GM18873 (cell line): ENCODE measurements at regions not wholly inside any gene's neighbourhood (a gene's known extent, or its start where the extent isn't known, plus 50 kb on each side); places are given as distances from the start of the nearest gene placed in this dataset.

Experiments used
- ATAC-seq: cut with Tn5 transposase; IDR thresholded peaks from one replicate; pipeline ENCODE4 v1.9.1; 2021; ENCODE audit warnings: mild to moderate bottlenecking, moderate library complexity, moderate number of reproducible peaks; ENCODE audit not compliant: unreplicated experiment, low FRiP score

DNA sequence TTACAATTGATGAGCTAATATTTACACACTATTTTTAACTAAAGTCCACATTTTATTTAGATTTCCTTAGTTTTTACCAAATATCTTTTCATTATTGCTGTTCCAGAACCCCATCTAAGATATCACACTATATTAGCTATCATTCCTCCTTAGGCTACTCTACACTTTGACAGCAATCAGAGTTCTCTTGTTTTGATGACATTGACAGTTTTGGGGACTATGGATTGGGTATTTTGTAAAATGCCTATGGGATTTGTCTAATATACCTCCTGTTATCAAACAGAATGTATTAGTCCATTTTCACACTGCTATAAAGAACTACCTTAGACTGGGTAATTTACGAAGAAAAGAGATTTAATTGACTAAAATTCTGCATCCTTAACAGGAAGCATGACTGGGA is 489.1 kb downstream of the FOXG1 start:
- no peak for ATAC-seq

DNA sequence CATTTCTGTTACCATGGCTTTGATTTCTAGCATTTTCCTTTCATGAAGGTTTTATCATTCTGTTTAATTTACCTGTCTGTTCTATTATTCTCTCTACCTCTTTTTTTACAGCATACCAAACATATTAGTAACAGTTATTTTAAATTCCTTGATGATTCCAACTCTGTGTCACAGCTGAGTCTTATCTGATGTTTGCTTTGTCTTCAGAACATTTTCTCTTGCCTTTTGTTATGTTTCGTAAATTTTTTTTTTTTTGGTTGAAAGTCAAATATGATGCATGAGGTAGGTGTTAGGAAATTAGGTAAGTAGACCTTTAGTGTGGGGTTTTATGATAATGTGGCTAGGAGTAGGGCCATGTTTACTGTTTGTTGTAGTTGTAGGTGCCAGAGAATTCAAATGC is 496.4 kb downstream of the FOXG1 start:
- no peak for ATAC-seq

GRCh38 chr14:29264865-29265264 is 498.3 kb downstream of the FOXG1 start:
- no peak for ATAC-seq

GRCh38 chr14:29265852-29266251 is 499.3 kb downstream of the FOXG1 start:
- ATAC-seq = no peak

DNA sequence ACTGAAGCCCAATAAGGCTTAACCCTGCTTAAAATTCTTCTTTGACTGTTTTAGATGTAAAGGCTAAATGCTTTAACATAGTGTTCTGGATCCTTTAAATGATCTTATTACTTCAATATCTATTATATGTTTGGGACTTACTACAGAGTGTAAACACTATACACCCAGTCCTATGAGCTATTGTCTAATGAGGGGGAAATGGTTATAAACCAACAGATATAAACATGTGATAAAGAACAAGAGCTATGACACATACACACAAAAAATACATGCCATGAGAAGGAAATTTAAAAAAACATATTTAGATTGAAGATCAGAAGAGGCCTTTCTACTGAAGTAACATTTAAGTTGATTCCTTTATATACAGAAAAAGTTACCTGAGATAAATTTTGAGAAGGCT is 505.1 kb downstream of the FOXG1 start:
- no peak for ATAC-seq

- no peak for ATAC-seq
Observed at GRCh38 chr14:29273513-29273912, 506.9 kb downstream of the FOXG1 start.

GRCh38 chr14:29274890-29275596 is 508.5 kb downstream of the FOXG1 start:
- ATAC-seq = no peak

GRCh38 chr14:29278301-29279263 is 512.0 kb downstream of the FOXG1 start:
- no peak for ATAC-seq

- ATAC-seq = no peak
Observed at GRCh38 chr14:29282169-29282568, 515.6 kb downstream of the FOXG1 start.

DNA sequence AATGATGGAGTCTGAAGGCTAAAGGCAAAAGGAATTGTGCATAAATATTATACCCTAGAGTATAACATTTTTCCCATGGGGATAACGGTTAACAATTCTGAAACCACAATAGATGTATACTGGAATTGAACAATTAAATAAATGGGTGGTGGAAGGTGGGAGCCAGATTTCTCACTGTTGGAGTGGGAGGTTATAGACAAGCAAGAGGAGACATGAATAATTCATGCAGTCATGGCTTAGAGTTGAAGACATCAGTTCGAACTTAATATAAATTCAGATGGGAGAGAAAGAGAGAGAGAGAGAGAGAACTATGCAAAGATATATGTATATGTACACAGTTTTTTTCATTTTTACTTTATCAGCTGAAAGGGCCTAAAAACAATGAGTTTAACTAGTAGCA is 523.9 kb downstream of the FOXG1 start:
- ATAC-seq = no peak

DNA sequence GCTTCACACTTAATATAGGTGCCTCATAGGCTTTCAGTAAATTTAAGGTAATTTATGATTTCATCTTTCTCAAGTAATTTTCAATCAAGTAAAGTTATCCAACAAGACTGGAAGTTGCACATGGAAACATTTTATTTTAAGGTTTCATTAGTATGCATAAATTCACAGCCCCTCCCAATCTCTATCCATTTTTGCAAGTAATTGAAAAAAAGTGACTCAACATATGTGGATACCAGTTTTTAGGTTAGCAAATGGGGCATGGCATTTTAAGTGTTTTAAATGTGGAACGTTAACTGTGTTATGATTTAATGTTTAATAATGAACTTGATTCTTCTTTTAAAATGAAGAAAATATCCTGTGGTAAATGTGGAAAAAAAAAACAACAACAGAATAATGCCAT is 532.8 kb downstream of the FOXG1 start:
- ATAC-seq = no peak

GRCh38 chr14:29301571-29301970 is 535.0 kb downstream of the FOXG1 start:
- no peak for ATAC-seq

- no peak for ATAC-seq
Observed at GRCh38 chr14:29310210-29310609, 543.6 kb downstream of the FOXG1 start.

DNA sequence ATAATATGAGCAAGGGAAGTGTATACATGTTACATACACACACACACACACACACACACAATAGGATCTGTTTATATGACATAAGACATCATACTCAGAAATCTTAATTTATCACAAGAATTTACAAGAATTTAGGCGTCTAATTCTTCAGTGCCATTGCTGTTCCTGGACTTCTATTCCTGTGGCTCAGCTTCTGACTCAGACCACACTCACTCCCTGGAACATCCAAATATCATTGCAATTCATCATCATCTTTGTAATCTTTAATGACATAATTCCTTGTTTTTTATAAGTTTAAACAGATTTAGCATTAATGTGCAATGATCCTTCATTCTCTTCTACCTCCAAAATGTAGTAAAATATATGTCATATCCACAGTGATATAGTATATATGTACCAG is 544.2 kb downstream of the FOXG1 start:
- ATAC-seq = no peak

DNA sequence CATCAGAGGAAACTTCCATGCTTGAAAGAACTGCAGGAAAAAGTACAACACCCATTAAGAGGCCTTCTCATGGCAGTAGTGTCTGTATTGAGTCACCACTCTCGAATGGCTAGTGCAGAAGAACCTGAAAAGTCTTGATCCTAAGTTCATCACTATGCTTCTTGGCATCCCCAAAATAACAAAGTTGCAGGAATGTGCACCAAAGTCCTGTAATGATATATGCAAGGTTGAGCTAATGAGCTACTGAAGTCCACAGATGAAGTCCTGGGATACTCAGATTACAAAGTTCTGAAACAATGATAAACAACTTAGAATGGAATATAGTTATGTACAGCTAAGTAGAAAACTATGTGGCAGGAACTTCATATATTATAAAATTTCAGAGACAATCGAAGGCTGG is 545.4 kb downstream of the FOXG1 start:
- no peak for ATAC-seq

DNA sequence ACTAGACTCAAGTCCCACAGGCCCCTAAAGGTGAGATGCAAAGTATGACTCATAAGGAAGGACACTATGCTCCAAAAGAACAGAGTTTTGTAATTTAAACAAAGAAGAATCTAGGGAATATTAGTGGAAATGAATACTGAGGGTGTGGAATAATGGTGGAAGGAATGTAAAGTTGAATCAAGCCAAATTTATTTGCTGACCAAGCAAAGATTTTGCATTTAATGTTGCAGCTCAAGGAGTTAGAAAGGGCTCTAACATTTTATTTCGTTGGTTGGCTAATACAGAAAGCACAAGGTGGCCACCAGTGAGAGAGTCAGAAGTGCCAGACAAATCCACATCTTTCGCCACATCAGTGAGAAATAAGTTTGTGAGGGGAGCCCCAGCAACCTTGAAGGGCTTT is 550.3 kb downstream of the FOXG1 start:
- no peak for ATAC-seq

DNA sequence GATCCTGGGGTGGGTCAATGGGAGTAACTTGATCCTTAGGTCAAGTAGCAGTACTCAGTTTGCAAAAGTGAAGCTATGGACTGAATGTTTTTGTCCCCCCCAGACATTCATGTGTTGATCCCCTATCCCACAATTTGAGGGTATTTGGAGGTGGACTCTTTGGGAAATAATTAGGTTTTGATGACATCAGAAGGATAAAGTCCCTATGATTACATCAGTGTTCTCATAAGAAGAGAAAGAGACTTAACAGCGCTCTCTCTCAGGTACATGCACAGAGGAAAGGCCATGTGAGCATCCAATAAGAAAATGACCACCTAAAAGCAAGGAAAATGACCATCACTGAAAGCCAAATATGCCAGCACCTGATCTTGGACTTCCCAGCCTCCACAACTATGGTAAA is 550.8 kb downstream of the FOXG1 start:
- no peak for ATAC-seq

GRCh38 chr14:29320286-29320685 is 553.7 kb downstream of the FOXG1 start:
- no peak for ATAC-seq

DNA sequence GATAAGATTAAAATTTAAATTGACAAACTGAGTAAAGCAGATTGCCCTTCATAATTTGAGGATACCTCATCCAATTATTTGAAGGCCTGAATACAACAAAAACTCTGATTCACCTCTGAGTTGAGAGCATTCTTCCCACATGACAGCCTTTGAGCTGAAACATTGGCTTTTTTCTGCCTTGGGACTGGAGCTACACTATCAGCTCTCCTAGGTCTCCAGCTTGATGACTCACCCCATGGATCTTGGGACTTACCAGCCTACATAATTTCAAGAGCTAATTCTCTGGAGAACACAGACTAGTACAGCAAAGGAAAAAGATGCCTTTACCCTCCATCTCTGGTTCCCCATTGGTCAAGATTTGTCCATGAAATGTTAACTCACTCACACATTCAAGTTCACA is 555.1 kb downstream of the FOXG1 start:
- ATAC-seq = no peak

DNA sequence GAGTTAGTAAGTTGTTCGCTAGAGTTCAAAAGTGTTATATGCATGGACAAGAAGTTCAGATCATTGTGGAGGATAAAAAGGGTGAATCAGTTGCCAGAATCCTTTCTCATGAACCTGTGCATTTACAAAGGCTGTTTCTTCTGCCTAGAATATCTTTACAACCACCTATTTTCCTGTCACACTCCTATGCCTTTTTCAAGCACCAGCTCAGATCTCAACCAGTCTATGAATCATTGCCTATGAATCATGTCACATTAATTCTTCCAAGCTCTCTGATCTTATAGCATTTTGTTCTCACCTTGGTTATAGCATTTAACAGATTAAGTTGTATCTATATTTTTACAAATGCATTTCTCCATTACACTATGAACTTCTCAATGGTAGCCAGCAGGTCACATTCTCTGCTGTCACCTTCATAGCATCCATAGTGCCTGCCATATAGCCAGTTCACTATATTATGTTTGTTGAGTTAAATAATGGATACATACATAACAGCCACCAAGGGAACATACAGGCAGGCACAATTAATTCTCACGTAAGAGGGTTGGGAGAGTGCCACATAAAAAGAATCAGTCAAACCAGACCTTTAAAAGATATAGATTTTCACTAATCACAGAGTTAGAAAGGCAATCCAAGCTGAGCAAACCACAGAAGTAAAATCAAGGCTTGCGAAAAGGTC is 573.0 kb downstream of the FOXG1 start:
- ATAC-seq = no peak

GRCh38 chr14:29348504-29348903 is 579.1 kb downstream of the PRKD1 start:
- ATAC-seq = no peak
